ENCODE measurements at regions not wholly inside any gene's neighbourhood (a gene's known extent, or its start where the extent isn't known, plus 50 kb on each side); places are given as distances from the start of the nearest gene placed in this dataset.

DNA sequence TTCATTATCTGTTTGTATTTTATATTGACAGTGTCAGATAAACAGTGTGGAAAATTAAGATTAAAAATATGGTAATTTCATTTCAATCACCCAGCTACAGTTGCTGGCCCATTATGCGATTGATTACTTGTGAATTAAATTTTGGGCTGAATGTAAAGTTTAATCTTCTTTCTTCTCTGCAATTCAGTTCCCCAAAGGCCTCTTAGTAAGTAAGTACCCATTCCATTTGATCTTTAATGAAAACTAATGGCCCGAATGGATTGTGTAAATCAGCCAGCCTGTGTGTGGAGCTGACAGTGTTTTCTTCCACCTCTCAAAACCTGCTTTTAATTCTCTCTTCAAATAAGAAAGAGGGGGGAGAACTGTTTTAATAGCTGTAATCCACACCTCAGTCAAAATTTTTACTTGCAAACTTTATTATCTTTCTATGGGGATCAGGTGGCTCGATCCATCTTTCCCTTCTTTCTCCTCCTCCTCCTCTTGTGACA lies 307.1 kb downstream of the IL20RB start:
- no peak overlapping the region for H3K4me3 ChIP-seq (ENCODE audit: low read depth, low read length)
- H3K36me3 ChIP-seq: no peaks in the 10 kb centered on the region
- TF ChIP-seq, protein P1, sequence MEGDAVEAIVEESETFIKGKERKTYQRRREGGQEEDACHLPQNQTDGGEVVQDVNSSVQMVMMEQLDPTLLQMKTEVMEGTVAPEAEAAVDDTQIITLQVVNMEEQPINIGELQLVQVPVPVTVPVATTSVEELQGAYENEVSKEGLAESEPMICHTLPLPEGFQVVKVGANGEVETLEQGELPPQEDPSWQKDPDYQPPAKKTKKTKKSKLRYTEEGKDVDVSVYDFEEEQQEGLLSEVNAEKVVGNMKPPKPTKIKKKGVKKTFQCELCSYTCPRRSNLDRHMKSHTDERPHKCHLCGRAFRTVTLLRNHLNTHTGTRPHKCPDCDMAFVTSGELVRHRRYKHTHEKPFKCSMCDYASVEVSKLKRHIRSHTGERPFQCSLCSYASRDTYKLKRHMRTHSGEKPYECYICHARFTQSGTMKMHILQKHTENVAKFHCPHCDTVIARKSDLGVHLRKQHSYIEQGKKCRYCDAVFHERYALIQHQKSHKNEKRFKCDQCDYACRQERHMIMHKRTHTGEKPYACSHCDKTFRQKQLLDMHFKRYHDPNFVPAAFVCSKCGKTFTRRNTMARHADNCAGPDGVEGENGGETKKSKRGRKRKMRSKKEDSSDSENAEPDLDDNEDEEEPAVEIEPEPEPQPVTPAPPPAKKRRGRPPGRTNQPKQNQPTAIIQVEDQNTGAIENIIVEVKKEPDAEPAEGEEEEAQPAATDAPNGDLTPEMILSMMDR (IDR thresholded peaks at IDR 0.05; ENCODE audit: low read depth, low read length): no peak
- no peak for DNase-seq
- H3K9me3 ChIP-seq (ENCODE audit: severe bottlenecking): no peaks in the 10 kb centered on the region
- H3K27ac ChIP-seq: peak overlapping the region; percentile 85
- no peaks in the 10 kb centered on the region for H3K27me3 ChIP-seq (ENCODE audit: insufficient read depth, low read depth, severe bottlenecking)

DNA sequence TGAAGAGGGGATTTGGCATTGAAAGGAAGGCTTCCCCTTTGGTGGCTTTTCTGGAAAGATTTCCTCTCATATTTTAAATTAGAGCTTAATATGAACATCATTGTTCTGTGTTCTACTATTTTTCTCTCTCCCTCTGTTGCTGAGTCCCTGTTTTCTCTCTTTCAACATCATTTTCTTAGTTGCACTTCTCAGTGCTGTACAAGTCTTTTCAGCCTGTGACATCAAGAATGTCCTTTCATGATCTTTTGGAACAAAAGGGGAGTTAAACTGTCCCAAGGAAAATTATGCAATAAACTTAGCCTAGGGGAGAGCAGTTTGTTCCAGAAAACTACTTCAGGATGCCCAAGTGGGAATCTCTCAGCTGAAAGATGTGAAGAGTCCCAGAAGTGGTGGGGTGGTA lies 325.1 kb downstream of the IL20RB start:
- Histone ChIP-seq H3K4me3 (ENCODE audit: low read depth, low read length) (no peak overlapping the region), H3K9me3 (ENCODE audit: severe bottlenecking) (no peaks in the 10 kb centered on the region), H3K27ac (no peak overlapping the region), H3K27me3 (ENCODE audit: insufficient read depth, low read depth, severe bottlenecking) (no peaks in the 10 kb centered on the region), H3K36me3 (no peaks in the 10 kb centered on the region)
- TF ChIP-seq, protein P1 (IDR thresholded peaks at IDR 0.05; ENCODE audit: low read depth, low read length): no peak
- no peak for DNase-seq

DNA sequence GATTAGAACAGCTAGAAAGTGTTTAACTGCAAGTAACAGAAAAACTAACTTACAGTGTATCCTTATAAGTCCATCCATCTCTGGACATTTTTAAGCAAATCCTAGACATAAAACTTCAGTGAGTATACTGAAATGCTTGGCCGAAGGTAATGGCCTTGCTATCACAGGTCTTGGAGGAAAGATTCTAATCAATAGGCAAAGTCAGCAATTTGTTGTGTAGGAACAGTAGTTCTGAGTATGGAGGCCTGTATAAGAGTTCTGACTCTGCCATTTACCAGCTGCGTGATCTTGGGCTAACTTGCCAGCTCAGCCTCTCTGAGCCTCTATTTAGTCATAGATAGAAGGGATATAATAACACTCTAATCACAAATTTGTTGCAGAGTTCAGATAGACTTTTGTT lies 328.1 kb downstream of the IL20RB start:
- no peaks in the 10 kb centered on the region for H3K9me3 ChIP-seq (ENCODE audit: severe bottlenecking)
- TF ChIP-seq, protein P1 (IDR thresholded peaks at IDR 0.05; ENCODE audit: low read depth, low read length): no peak

DNA sequence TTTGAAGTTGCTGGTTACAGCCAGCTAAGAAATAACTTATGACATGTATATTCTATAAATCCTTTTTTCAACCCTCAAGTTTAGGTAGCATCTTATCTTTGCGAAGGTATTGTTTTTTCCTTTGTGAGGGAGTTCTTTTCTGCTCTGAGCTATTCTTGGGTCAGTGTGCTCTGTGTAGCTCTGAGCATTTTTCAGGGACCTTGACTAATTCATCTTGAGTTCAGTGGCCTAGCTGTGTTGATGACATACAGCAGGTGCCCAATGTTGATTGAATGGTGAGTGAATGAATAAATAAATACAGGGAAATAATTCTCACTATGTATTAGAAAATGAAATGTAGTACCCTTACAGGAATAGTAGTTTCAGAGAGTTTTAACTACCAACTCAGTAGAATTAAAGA lies 335.3 kb downstream of the IL20RB start:
- H3K36me3 ChIP-seq: no peaks in the 10 kb centered on the region
- no peak for DNase-seq
- no peaks in the 10 kb centered on the region for H3K27me3 ChIP-seq (ENCODE audit: insufficient read depth, low read depth, severe bottlenecking)
- H3K9me3 ChIP-seq (ENCODE audit: severe bottlenecking): no peaks in the 10 kb centered on the region
- H3K27ac ChIP-seq: no peak overlapping the region
- H3K4me3 ChIP-seq (ENCODE audit: low read depth, low read length): no peak overlapping the region
- TF ChIP-seq, protein P1 (IDR thresholded peaks at IDR 0.05; ENCODE audit: low read depth, low read length): no peak

More for the DNA sequence above, 328.1 kb downstream of the IL20RB start:
- no peaks in the 10 kb centered on the region for H3K36me3 ChIP-seq
- H3K4me3 ChIP-seq (ENCODE audit: low read depth, low read length): no peak overlapping the region
- H3K27ac ChIP-seq: no peak overlapping the region
- no peak for DNase-seq
- H3K27me3 ChIP-seq (ENCODE audit: insufficient read depth, low read depth, severe bottlenecking): no peaks in the 10 kb centered on the region

DNA sequence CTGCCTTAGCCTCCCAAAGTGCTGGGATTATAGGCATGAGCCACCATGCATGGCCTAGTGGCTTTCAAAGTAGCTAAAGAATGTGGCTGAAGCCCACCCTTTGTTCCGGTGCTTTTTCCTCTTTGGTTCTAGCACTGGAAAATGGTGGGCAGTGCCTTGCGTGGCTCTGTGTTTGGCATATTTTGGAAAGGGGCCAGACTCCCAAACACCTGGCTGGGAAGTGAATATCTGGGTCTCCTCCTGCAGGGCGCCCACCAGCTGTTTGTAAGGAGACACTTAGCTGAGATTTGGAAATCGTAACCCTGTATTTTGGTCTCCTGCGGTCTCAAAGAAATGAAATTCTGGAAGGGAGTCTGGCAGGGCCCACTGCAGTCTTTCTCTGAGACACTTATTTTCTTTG lies 336.4 kb downstream of the IL20RB start:
- Histone ChIP-seq H3K4me3 (ENCODE audit: low read depth, low read length) (no peak overlapping the region), H3K9me3 (ENCODE audit: severe bottlenecking) (no peaks in the 10 kb centered on the region), H3K27me3 (ENCODE audit: insufficient read depth, low read depth, severe bottlenecking) (no peaks in the 10 kb centered on the region), H3K27ac (peak overlapping the region; percentile 45), H3K36me3 (no peaks in the 10 kb centered on the region)
- peak; percentile 25 for DNase-seq
- TF ChIP-seq, protein P1 (IDR thresholded peaks at IDR 0.05; ENCODE audit: low read depth, low read length): no peak

DNA sequence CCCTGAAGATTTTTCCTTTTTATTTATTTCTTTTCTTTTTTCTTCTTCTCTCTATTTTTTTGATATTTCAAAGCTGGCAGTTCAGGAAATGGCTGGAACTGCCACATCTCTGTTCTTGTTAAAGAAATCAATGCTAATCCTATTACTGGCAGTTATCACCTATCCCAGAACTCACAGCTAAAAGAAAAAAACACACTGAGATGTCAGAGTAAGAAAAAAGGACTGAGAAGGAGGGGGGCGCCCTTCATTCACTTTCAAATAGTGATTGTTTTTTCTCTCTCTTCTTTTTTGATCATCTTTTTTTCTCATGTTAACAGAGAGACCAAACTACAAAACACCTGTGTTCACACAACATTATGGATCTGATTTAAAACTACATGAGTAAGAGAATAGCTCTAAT lies 337.1 kb downstream of the IL20RB start:
- H3K27ac ChIP-seq: peak overlapping the region; percentile 45
- TF ChIP-seq, protein P1 (IDR thresholded peaks at IDR 0.05; ENCODE audit: low read depth, low read length): no peak
- no peaks in the 10 kb centered on the region for H3K27me3 ChIP-seq (ENCODE audit: insufficient read depth, low read depth, severe bottlenecking)
- H3K9me3 ChIP-seq (ENCODE audit: severe bottlenecking): no peaks in the 10 kb centered on the region
- no peak overlapping the region for H3K4me3 ChIP-seq (ENCODE audit: low read depth, low read length)
- no peak for DNase-seq
- no peaks in the 10 kb centered on the region for H3K36me3 ChIP-seq
